Activated T-helper 1 cell treated with Interleukin-2 at 50 U/mL for 16 hours (primary cell): ENCODE measurements at regions not wholly inside any gene's neighbourhood (a gene's known extent, or its start where the extent isn't known, plus 50 kb on each side); places are given as distances from the start of the nearest gene placed in this dataset.

ENCODE experiments used
- DNase-seq: peaks from one replicate; pipeline ENCODE4 v3.0.0-alpha.2; 2020; ENCODE audit warnings: low read depth

DNA sequence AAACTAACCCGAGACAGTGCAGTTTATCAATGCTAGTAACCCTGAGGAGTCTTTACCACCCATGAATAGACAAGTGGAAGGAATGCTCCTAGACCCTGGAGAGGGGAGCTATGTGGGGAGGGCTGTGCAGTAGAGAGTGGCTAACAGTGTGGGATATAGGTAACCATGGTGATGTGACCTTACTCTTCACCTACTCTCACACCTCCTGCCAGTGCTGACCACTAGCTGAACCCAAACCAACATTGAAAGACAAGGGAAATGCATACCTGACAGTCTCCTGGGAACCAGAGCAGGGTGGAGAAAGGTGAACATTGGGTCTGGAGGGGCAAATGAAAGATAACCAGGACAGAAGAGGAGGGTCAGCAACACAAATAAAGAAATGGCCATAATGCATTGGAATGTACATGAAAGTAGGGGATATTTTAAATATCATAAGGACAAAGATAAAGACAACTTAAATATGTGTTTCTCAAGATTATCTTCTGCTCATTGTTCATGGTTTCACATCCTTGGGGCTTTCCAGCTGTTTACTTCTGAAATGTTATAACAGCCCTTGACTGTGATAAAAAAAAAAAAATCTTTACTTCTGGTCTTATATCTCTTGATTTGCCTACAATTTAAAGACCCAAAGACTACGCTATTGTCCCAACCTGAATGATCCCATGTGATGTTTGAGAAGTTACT, 983.3 kb upstream of the TENM4 start:
- no peak for DNase-seq

DNA sequence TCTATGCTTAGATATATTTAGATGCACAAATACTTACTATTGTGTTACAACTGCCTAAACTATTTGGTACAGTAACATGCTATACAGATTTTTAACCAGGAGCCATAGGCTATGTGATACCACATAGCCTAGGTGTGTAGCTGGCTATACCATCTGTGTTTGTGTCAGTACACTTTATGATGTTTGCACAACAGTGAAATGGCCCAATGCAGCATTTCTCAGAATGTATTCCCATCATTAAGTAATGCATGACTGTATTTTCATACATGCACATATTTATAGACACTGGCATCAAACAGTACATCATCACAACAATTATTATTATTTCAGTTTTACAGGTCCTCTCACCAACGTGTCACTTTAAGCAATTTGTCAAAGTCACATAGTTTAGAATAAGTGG, 979.5 kb upstream of the TENM4 start:
- DNase-seq = no peak

DNA sequence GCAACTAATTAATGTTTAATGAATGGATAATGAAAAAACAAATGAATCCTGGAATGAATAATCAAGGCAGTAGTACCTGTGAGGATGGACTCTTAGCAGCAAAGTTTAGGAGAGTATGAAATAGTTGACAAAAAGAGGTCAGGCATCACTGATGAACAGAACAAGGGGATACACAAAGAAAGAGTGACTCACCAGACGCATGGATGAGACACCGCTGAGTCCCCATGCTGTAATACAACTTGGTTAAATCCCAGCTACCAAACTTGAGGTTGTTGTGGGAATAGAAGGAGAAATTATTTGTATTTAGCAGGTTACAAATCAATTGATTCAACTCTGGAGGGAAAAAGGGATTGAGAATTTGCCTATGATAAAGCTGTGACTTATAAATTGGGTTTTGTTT, 976.9 kb upstream of the TENM4 start:
- DNase-seq = no peak

DNA sequence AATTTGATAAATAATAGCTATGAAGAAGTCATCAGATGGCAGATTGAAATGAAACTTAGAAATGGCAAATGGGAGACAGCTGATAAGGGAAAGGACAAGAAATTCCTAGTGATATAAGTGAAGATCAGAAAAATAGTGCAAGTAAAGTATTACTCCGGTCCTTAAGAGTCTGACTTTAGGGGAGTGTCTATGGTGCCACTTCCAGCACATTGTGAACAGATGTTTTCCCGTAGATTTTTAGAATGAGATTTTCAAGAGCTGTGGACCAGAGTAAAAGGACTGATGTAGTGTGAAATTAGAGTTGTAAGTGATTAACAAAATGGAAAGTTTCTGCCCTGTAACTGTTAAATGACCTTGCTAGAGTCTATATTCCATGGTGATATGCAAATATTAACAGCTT, 974.8 kb upstream of the TENM4 start:
- no peak for DNase-seq

DNA sequence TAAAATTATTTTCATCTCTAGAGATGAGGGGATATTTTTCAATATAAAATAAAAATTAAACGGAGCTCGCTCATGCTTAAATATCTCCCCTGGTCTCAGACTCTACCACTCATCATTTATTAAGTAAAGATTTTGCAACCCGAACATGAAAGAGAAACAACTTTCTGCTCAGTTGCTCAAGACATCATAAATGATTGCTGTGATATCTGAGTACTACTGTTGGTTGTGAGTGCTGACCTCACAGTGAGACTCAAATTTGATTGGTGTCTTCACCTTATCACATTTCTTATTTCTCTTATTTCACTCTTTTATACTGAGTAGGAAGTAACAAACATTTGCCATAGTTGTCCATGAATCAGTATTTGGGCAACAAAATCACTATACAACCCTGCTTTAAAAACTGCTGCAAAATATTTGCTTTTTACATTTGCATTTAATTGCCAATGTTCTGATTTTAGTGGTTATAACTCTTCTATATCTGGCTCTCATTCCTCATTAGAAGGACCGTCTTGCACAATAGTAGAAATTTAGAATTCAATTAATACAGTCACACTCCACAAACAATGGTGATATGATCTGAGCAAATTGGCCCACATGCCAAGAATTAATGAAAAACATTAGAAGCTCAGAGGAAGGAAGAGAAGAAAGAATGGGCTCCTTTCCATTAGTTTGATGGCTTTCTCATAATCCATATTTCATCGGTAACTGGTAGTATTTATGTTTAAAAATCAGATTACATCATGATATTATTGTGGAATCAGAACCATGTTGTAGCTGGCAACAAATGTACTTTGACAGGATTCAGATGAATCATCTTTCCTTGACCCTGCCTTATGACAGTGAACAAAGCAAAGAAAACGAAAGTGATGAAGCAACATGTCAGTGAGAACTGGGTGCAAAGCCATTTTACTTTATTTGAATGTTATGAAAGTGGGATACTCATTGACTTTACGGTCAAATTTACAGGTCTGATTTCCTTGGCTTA, 973.6 kb upstream of the TENM4 start:
- no peak for DNase-seq

DNA sequence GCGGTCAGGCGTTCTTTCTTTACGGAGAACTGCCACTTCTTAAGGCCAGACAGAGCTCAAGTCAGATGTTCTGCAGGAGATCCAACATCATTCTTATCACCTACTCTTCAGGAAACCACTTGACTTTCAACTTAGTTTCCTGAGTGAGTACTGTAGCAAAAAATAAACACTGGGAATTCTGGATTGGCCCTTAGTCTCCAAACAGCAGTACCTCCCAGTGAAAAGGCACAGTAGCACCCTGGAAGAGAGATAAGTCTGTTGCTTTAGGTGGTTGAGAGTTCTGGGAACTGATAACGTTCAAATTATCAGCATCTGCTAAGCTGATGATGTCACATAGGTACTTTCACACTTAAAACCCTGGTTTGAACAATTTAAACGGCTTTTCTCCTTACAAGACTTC, 971.8 kb upstream of the TENM4 start:
- DNase-seq = no peak

DNA sequence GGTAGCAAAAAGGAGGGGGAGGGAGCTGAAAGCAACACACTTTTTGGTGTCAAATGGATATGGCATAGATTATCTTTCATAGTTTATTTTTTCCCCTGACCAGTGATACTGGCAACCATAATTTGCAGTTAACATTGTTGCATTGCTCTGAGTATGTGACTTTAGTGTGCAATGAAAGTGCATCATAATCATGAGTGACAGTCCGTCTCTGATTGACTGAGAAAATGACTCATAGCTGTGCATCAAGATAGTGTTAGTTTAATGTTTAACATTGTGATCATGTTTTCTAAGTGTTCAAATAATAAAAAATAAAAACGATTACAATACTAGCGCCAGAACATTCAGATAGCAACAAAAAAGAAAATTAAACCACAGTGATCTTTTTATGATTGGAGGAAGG, 952.4 kb upstream of the TENM4 start:
- no peak for DNase-seq

DNA sequence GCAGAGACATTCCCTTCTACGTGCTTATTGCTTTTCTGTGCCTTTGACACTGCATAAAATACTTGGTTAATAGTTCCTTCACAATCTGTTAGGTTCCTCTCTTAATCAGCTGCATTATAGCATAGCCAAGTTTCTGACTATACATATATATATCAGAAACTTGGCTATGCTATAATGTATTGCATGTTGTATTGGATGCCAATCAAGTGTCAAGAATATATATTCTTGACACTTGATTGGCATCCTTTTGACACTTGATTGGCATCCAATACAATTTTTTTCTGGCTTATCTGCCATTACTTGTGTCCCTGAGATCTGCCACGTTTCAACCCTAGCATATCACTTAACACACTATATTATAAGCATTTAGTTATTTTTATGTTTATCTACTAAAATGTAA, 949.7 kb upstream of the TENM4 start:
- no peak for DNase-seq

DNA sequence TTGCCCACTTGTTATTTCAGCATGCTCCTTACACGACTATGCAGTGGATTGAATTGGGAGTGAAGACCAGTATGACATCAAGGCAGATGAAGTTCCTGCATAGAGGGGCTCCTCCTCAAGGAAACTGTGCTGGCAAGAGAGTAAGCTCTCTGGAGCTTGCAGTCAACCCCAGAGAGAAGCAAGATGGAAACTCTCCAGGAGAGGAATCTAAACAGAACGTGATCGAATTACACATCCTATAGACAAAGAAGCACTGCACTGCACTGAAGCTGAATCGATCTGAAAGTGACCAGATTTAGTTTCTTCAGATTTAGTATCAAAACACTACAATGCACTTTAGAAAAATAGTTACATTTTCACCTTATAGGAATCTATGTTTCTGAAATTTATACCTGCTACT, 947.7 kb upstream of the TENM4 start:
- no peak for DNase-seq

DNA sequence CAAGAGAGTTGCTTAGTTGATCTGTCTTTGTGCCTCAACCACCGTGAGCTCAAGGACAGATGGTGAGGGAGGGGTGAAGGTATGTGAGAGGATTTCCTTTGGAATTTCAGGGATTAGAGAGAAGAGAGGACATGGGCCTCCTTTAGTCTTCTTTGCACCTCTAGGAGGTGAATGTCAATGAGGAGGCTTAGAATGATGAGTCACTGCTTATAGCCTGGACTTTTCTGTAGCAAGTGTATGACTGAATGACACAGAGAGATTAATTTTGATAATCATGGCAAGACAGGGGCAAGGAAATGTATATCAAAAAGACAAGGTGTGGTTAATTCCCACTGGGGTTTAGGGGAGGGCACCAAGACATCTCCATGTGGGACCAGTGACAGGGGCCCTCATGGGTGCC, 947.3 kb upstream of the TENM4 start:
- no peak for DNase-seq

DNA sequence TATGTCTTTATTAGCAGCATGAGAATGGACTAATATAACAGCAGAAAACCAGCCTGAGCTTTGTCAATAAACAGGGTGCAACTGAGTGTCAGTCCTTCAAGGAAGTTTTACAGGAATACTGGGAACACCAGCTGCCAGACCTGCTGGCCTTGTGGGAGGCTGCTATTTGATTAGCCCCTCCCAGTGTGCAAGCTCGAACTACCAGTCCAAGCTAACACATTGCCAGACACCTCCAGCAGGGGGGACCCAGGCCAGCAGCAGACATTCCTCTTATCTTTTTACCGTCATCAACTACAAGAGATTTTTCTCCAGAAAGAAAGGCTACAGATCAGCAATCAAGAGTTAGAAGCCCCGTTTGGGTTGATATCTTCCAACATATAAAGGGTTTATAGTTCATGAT, 942.8 kb upstream of the TENM4 start:
- no peak for DNase-seq

DNA sequence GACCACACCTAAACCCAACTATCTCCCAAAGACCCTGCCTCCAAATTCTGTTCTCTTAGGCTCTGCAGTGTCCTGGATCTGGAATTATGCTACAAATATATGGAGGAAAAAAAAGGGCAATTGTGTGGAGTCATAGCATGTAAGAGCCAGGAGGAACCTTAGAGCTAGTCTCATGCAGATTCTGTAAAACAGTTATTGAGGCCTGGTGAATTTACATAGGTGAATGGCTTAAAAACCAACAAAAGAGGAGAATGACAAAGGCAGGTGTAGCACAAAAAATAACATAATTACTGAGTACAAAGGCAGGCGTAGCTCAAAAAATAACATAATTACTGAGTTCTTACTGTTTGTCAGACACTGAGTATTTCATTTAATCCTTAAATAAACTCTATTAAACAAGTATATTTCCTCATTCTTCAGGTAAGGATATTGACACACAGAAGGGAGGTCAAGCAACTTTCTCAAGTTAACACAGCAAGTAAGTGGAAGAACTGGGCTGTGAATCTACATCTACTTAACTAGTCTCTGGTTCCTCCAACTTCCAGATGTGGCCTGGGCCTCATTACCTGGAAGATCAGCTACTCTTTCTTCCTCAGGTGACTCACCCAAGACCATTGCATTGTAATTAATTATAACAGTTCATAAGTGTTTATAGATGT, 938.9 kb upstream of the TENM4 start:
- no peak for DNase-seq

DNA sequence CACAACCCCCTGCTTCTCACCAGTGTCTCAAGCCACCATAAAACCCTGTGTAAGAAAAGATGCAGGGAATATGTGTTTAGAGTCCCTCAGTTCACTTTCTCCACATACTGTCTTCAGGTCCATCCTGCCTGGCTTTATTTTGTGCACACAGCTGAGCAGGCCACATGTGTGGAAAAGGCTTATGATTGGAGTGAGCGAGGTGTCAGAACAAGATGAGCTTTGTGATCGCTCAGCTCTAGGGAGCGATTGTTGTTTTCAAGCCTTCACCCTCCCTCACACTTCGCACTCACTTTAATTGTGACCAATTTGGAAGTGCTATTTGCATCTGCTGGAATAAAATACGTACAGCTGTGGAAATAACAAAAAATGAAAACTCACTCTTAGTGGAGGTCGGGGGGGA, 931.1 kb upstream of the TENM4 start:
- DNase-seq = no peak

DNA sequence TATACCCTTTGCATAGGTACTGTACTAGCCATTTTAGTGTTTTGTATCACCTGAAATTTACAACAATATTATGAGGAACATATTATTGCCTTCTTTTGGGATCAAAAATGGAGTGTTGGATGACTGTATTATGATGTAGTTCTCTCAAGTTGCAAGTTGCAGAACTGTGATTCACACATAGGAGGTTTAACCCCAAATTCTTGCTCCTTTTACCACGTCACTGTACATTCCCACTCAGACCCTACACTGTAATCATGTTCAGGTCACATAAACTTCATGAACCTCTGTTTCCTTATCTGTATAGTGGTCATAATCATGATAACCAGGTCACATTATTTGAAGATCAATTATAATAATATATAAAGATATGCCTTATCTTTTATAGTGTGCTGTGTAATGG, 925.1 kb upstream of the TENM4 start:
- no peak for DNase-seq

DNA sequence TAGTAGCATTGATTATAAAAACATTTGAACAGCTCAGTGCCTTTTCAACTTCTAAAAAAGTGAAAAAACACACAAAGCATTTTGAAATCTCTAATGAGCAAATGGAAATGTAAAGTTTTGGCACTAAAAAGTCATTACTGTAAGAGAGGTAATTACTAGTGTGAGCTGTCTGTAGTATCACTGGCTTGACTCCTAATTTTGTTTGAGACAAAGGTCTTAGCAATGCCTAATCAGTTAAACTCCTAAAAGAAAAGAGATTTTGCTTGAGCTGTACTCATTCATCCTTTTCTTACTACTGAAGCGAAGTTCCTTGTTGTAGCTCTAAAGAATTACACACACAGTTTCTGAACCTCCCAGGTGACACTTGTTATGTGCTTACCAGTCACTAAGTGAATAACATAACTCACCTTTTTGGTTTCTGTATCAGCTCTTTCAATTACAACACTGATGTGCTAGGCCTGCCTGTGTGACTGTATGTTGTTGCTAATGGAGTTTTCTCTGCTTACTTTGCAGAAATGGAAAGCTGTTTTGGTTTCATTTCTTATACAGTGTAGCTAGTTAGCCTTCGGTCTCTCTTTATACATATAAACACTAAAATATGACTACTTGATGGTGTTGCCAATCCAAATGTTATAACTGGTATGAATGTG, 924.4 kb upstream of the TENM4 start:
- DNase-seq = no peak

DNA sequence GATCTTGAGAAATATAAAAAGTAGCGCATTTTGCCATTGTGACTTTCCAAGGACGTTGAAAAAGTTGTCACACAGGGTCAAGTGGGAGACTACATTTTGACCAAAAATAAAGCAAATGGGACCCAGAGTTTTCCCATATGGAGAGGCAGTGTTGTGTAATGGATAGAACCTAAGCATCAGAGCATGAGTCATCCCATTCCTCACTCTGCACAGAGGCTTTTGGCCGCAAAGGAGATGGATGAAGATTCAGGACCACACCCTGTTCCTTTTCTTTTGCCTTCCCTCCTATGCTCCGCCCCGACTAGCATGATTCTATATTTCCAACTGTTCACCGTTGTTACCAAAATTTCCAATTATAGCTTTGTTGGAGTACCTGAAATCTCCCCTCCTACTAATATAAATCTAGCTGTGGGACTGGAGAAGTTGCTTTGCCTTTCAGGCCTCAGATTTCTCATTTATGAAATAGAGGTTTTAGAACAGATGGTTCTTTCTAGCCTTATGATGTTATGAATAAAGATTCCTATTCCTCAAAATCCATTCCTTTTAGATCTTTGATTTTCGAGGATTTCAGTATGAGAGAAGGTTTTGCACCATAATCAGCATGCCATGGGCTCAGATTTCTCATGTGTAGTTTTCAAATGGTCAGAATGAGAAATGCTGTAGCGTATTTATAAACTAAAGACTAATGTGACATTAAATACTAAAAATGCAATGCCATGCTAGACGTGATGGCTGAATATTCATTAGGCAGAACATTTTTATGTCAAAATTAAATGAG, 921.9 kb upstream of the TENM4 start:
- no peak for DNase-seq

DNA sequence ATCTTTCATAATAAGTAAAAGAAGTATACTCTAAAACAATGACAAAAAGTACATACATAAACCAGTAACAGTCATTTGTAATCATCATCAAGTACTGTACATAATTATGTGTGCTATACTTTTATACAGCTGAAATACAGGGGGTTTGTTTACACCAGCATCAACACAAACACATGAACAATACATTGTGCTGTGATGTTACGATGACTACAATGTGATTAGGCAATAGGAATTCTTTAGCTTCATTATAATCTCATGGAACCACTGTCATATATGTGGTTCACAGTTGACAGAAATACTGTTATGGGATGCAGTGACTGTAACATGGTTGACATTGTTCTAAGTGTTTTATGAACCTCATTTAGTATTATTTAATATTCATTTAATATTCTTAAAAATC, 914.4 kb upstream of the TENM4 start:
- DNase-seq = no peak

DNA sequence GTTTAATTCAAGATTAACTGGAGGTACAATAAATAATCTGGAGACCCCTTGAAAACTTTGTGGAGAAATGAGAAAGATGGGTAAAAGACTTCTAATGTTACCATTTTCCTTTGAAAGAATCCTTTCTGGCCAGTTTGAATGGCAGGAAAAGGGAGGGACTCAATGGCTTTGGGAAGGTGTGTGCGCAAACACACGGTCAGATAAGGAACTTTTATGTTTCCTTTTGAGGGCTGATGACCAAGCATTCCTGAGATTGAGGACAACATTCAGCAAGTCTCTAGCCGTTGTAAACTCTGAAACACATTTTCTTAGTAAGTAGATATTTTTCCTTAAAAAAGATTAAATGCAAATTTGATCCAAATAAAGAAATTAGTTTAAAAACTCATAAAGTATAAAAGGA, 909.7 kb upstream of the TENM4 start:
- DNase-seq = no peak

DNA sequence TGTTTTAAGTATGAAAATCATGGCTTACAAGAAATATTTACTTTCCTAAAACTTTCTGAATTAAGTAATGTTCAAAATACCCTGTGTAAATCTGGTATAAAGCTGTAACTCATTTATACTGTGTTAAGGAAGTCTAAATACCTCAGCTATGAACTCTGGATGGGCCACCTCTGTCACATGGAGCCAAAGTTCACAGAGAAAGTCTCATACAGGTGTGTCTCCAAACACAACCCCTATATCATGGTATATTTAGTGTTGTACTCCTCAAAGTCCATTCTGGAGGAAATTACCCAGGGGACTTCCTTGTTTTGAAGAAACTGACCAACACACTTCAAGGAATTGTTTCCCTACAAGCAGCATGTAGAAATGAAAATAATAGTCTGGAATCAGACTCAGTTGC, 909.2 kb upstream of the TENM4 start:
- no peak for DNase-seq

DNA sequence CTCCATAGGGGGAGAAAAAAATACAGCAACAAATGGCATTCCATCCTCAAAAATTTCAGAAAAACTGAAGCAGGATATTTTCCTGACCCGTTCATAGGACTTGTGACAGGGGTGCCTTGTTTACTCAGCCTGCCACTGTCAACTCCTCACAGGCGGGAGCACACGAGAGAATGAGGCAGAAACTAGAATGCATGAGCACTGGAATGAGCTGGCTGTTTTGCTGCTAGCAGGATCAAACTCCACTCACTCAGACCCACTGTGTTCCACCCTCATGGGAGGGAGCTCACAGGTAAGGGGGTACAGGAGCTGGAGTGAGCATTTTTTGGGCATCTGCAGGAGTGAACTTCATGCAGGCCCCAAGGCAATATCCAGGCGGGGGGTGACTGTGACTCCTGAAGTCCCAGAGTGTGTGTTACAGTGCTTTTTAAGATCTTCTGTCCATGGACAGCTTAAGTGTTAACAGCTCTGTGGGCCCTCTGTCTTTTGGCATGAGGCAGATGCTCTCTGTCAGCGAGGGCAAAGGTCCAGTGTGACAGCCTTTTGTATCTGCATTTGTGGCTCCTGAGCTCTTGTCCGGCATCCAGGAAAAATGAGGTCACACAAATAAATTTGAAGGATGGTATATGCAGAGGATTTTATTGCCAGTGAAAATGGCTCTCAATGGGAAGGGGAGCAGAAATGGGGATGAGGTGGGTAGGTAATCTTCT, 905.7 kb upstream of the TENM4 start:
- no peak for DNase-seq

DNA sequence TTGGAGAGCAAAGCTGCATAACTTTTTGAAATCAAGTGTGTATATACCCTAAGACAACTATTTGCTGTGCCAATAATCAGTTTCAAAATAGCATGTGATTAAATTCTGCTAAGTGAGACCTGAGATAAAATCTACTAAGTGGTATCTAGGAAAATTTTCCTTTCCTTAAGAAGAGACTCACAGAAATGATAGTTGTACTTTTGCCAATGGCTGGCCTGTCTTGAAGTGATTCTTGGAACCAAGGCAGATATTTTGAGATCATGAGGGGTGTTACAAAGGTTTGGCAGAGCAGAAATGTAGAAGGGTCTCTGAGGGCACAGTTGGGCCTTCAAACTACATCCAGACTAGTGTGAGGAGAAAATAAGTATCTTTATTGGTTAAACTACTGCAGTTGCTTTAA, 902.6 kb upstream of the TENM4 start:
- no peak for DNase-seq
